ENCODE measurements at regions not wholly inside any gene's neighbourhood (a gene's known extent, or its start where the extent isn't known, plus 50 kb on each side); places are given as distances from the start of the nearest gene placed in this dataset.
"Not testable (repeated sequence)": the region's sequence is repeated elsewhere in the genome, so short reads cannot be mapped to it uniquely, and the experiment has no call there.

DNA sequence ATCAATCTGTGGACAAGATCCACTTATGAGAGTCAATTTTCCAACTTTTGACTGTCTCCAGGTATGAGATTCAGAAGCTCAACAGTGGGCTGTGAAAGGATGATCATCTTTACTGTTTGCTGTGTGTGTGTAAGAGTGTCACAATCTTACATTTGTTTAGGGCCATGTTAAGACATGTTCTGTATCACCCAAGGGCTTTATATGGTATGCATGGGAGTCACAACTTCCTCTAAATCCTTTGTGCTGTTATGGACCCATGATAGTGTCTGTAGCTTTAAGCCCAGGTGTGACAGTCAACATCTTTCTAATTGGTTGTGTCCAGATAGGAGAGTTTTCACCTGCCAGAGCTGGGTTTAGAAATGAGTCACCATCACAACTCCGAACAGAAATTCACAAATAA, 70.2 kb downstream of the ZNF726 start:
- TF ChIP-seq, protein P1, sequence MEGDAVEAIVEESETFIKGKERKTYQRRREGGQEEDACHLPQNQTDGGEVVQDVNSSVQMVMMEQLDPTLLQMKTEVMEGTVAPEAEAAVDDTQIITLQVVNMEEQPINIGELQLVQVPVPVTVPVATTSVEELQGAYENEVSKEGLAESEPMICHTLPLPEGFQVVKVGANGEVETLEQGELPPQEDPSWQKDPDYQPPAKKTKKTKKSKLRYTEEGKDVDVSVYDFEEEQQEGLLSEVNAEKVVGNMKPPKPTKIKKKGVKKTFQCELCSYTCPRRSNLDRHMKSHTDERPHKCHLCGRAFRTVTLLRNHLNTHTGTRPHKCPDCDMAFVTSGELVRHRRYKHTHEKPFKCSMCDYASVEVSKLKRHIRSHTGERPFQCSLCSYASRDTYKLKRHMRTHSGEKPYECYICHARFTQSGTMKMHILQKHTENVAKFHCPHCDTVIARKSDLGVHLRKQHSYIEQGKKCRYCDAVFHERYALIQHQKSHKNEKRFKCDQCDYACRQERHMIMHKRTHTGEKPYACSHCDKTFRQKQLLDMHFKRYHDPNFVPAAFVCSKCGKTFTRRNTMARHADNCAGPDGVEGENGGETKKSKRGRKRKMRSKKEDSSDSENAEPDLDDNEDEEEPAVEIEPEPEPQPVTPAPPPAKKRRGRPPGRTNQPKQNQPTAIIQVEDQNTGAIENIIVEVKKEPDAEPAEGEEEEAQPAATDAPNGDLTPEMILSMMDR (IDR thresholded peaks at IDR 0.05) = not testable (repeated sequence)
- TF ChIP-seq POLR2A (IDR thresholded peaks at IDR 0.05) = not testable (repeated sequence)

All from body of pancreas (tissue), 4 donors.